ENCODE measurements at regions not wholly inside any gene's neighbourhood (a gene's known extent, or its start where the extent isn't known, plus 50 kb on each side); places are given as distances from the start of the nearest gene placed in this dataset.

DNA sequence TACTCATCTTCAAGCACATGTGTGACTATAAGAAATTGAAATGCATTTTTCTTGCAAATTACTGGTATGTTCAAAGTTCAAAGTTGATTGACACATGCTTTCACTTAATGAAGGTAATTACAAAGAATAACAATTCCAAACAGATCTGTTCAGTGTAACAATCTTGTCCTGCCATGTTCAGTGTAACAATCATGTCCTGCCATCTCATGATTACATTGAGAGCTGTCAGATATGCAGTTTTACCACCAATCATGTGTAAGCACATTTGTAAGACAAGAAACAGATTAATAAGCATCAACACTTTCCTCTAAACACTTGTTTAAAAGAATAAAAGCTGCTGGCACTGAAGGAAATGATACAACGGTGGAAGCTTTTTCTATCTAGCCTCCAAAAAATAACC lies 80.3 kb upstream of the ZNF281 start:
- TF ChIP-seq EP300 (IDR thresholded peaks at IDR 0.05) = no peak
- TF ChIP-seq, protein P1, sequence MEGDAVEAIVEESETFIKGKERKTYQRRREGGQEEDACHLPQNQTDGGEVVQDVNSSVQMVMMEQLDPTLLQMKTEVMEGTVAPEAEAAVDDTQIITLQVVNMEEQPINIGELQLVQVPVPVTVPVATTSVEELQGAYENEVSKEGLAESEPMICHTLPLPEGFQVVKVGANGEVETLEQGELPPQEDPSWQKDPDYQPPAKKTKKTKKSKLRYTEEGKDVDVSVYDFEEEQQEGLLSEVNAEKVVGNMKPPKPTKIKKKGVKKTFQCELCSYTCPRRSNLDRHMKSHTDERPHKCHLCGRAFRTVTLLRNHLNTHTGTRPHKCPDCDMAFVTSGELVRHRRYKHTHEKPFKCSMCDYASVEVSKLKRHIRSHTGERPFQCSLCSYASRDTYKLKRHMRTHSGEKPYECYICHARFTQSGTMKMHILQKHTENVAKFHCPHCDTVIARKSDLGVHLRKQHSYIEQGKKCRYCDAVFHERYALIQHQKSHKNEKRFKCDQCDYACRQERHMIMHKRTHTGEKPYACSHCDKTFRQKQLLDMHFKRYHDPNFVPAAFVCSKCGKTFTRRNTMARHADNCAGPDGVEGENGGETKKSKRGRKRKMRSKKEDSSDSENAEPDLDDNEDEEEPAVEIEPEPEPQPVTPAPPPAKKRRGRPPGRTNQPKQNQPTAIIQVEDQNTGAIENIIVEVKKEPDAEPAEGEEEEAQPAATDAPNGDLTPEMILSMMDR (IDR thresholded peaks at IDR 0.05) = no peak
- no peak for TF ChIP-seq POLR2AphosphoS5 (IDR thresholded peaks at IDR 0.05)

Data from stomach (tissue), 4 donors.